Right lobe of liver (tissue), 4 donors: ENCODE measurements at regions not wholly inside any gene's neighbourhood (a gene's known extent, or its start where the extent isn't known, plus 50 kb on each side); places are given as distances from the start of the nearest gene placed in this dataset.

Source experiments
- POLR2A ChIP-seq: fragments of 450-650 bp; IDR thresholded peaks from one replicate; pipeline ENCODE4 v1.6.1; 2017; ENCODE audit warnings: antibody characterized with exemption, mild to moderate bottlenecking
- TF ChIP-seq, protein P1 (sequence below), 4 donors: fragments of 200-600 bp in 3 of 4; fragments of 450-650 bp in 1 of 4; IDR thresholded peaks; one replicate each; pipeline versions ENCODE4 v1.5.1 to v1.8.0; 2016 to 2022; ENCODE audit warnings: antibody characterized with exemption in 4 of 4, mild to moderate bottlenecking in 2 of 4
- donor health status: DM: no; HTN: no; CAD: no.
- donor health status: DM: no; HTN: no; CAD: no.
- donor health status: DM: no; HTN: yes; CAD: no.

DNA sequence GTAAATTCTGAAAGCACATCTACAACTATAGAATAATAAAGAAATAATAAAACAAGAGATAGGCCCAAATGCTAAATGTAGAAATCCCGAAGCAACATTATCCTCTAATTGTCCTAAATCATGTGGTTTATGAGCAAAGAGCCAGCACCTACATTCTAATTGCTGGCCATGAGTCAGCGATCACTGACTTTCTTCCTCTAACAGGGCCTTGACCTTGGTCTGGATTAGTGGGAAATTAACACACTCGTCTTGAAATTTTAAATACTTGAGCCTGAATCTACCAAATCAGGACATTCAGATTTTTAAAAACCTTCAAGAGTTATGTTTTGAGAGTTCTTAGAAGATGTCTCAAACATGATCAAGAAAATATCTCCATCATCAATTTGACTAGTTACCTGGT is 727.6 kb downstream of the METTL15 start:
- TF ChIP-seq, protein P1, sequence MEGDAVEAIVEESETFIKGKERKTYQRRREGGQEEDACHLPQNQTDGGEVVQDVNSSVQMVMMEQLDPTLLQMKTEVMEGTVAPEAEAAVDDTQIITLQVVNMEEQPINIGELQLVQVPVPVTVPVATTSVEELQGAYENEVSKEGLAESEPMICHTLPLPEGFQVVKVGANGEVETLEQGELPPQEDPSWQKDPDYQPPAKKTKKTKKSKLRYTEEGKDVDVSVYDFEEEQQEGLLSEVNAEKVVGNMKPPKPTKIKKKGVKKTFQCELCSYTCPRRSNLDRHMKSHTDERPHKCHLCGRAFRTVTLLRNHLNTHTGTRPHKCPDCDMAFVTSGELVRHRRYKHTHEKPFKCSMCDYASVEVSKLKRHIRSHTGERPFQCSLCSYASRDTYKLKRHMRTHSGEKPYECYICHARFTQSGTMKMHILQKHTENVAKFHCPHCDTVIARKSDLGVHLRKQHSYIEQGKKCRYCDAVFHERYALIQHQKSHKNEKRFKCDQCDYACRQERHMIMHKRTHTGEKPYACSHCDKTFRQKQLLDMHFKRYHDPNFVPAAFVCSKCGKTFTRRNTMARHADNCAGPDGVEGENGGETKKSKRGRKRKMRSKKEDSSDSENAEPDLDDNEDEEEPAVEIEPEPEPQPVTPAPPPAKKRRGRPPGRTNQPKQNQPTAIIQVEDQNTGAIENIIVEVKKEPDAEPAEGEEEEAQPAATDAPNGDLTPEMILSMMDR (IDR thresholded peaks at IDR 0.05), result no peak
- TF ChIP-seq POLR2A, result no peak
